ENCODE measurements at regions not wholly inside any gene's neighbourhood (a gene's known extent, or its start where the extent isn't known, plus 50 kb on each side); places are given as distances from the start of the nearest gene placed in this dataset.

DNA sequence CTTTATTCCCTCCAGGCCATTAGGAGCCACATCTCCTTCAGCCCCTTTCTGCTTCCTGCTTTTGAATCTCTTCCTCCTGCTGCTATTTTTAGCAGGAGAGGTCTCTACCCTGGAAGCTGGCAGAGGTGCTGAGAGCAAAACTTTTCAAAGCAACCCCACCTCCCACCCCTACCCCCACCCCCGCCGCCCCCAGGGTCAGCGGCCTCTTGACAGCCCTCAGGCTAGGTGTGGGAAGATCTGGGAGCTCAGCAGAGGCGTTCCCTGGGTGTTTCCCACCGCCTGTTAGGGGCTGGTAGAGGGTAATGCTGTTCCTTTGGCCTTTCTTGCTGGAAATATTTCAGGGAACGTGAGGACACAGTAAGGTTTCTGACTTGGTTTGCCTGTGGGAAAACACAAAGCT lies 112.5 kb upstream of the CACHD1 start:
- Histone ChIP-seq H3K4me3 (ENCODE audit: low read depth, low read length) (no peak overlapping the region), H3K27me3 (ENCODE audit: control insufficient read depth, insufficient read depth, low read length) (no peaks in the 10 kb centered on the region), H3K27ac (ENCODE audit: low read depth, low read length) (no peak overlapping the region), H3K9me3 (ENCODE audit: control insufficient read depth, insufficient read depth, low read length) (no peaks in the 10 kb centered on the region)
- ChIA-PET POLR2A (no interaction called here), CTCF (no interaction called here)
- DNase-seq (ENCODE audit: low read depth, low spot score): no peak
- TF ChIP-seq, protein P1, sequence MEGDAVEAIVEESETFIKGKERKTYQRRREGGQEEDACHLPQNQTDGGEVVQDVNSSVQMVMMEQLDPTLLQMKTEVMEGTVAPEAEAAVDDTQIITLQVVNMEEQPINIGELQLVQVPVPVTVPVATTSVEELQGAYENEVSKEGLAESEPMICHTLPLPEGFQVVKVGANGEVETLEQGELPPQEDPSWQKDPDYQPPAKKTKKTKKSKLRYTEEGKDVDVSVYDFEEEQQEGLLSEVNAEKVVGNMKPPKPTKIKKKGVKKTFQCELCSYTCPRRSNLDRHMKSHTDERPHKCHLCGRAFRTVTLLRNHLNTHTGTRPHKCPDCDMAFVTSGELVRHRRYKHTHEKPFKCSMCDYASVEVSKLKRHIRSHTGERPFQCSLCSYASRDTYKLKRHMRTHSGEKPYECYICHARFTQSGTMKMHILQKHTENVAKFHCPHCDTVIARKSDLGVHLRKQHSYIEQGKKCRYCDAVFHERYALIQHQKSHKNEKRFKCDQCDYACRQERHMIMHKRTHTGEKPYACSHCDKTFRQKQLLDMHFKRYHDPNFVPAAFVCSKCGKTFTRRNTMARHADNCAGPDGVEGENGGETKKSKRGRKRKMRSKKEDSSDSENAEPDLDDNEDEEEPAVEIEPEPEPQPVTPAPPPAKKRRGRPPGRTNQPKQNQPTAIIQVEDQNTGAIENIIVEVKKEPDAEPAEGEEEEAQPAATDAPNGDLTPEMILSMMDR (IDR thresholded peaks at IDR 0.05; ENCODE audit: low read depth, low read length): no peak

DNA sequence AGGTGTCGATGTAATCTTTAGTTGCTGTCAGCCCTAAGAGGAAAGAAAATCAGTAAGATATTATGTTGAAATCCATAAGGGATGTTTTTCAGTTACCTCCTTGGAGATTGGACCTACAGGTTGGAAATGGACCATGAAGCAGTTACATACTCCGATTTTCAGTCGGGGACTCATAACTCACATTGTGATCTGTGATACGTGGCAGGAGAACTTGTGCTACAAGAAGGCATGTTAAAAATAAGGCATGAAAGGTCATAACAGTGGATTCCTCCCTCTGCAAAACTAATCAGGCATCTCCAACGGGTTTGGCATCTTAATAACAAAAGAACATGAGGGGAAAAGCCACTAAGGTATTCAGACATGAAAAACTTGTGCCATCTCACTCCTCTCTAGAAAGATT lies 111.2 kb upstream of the CACHD1 start:
- H3K27me3 ChIP-seq (ENCODE audit: control insufficient read depth, insufficient read depth, low read length): no peaks in the 10 kb centered on the region
- no peak overlapping the region for H3K4me3 ChIP-seq (ENCODE audit: low read depth, low read length)
- CTCF ChIA-PET: no interaction called here
- DNase-seq (ENCODE audit: low read depth, low spot score): no peak
- H3K27ac ChIP-seq (ENCODE audit: low read depth, low read length): no peak overlapping the region
- POLR2A ChIA-PET: no interaction called here
- TF ChIP-seq, protein P1 (IDR thresholded peaks at IDR 0.05; ENCODE audit: low read depth, low read length): no peak
- no peaks in the 10 kb centered on the region for H3K9me3 ChIP-seq (ENCODE audit: control insufficient read depth, insufficient read depth, low read length)

DNA sequence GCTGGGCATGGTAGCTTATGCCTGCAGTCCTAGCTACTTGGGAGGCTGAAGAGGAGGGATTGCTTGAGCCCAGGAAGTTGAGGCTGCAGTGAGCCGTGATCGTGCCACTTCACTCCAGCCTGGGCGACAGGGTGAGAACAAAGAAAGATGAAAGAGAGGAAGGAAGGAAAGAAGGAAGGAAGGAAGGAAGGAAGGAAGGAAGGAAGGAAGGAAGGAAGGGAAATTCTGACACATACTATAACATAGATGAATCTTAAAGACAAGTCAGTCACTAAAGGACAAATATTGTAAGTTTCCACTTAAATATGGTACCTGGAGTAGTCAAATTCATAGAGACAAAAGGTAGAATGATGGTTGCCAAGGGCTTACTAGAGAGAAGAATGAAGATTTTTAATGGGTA lies 108.0 kb upstream of the CACHD1 start:
- H3K4me3 ChIP-seq (ENCODE audit: low read depth, low read length): no peak overlapping the region
- ChIA-PET CTCF (no interaction called here), POLR2A (no interaction called here)
- no peaks in the 10 kb centered on the region for H3K9me3 ChIP-seq (ENCODE audit: control insufficient read depth, insufficient read depth, low read length)
- peaks cover 6% of the 10 kb centered on the region for H3K27me3 ChIP-seq (ENCODE audit: control insufficient read depth, insufficient read depth, low read length)
- no peak overlapping the region for H3K27ac ChIP-seq (ENCODE audit: low read depth, low read length)
- TF ChIP-seq, protein P1 (IDR thresholded peaks at IDR 0.05; ENCODE audit: low read depth, low read length): no peak
- DNase-seq (ENCODE audit: low read depth, low spot score): no peak

DNA sequence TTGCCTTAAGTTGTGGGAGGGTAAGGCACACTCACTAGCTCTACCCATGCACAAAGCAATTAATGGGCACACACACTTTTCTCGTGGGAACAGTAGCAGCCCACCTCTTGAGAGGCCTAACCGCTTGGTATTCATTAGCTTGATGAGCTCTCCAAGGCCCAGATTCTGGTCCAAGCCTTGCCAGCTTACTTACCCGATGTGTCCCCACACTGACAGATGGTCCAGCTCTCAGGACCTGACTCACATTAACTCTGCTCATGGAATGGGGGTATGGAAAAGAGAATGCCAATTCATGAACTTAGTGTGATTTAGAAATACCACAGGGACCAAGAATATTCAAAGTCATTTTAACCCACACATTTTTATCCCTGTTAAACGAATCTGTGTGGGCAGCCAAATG lies 106.8 kb upstream of the CACHD1 start:
- TF ChIP-seq, protein P1 (IDR thresholded peaks at IDR 0.05; ENCODE audit: low read depth, low read length): no peak
- H3K4me3 ChIP-seq (ENCODE audit: low read depth, low read length): no peak overlapping the region
- H3K27ac ChIP-seq (ENCODE audit: low read depth, low read length): no peak overlapping the region
- CTCF ChIA-PET: no interaction called here
- POLR2A ChIA-PET: no interaction called here
- DNase-seq (ENCODE audit: low read depth, low spot score): no peak
- H3K27me3 ChIP-seq (ENCODE audit: control insufficient read depth, insufficient read depth, low read length): peaks cover 6% of the 10 kb centered on the region
- no peaks in the 10 kb centered on the region for H3K9me3 ChIP-seq (ENCODE audit: control insufficient read depth, insufficient read depth, low read length)

GRCh38 chr1:64363616-64364015 lies 106.3 kb upstream of the CACHD1 start:
- TF ChIP-seq, protein P1 (IDR thresholded peaks at IDR 0.05; ENCODE audit: low read depth, low read length): no peak
- ChIA-PET CTCF (no interaction called here), POLR2A (no interaction called here)
- peaks cover 6% of the 10 kb centered on the region for H3K27me3 ChIP-seq (ENCODE audit: control insufficient read depth, insufficient read depth, low read length)
- H3K27ac ChIP-seq (ENCODE audit: low read depth, low read length): no peak overlapping the region
- DNase-seq (ENCODE audit: low read depth, low spot score): no peak
- H3K9me3 ChIP-seq (ENCODE audit: control insufficient read depth, insufficient read depth, low read length): no peaks in the 10 kb centered on the region
- no peak overlapping the region for H3K4me3 ChIP-seq (ENCODE audit: low read depth, low read length)

Measured in AG04450 (cell line).